ENCODE measurements at regions not wholly inside any gene's neighbourhood (a gene's known extent, or its start where the extent isn't known, plus 50 kb on each side); places are given as distances from the start of the nearest gene placed in this dataset.

DNA sequence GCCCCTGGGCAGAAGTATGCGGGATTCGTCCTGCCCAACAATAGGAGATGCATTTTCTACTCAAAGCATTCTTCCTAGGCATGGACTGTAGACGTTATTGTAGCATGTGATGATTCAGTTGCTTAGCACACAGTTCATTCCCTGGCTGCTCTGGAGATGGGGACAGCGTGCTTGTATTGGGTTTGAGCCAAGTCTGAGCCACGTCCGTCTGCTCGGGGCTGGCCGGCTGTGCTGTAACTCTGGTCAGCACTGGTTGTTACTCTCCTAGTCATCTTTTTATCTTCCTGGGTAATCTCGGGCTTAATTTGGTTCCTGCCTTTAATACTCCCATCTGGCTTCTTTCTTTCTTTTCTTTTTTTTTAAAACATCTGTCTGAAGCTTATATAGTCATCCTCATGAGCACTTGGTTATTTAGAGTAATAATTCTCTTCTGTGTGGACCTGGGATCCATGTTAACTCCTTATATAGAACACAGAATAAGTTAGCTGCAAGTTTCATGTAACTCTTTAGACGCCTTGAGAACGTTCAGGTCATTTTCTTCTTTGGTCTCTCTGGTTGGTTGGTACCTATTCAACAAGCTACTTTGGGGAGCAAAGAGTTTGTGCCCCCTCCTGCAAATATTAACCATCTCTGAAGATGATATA lies 118.8 kb upstream of the RPS23 start:
- TF ChIP-seq E2F8 (IDR thresholded peaks at IDR 0.05; ENCODE audit: low read depth, partially characterized antibody) (no peak), POLR2A (IDR thresholded peaks at IDR 0.05; ENCODE audit: low read depth, low read length) (no peak), ZBTB33 (IDR thresholded peaks at IDR 0.05) (no peak), GABPA (IDR thresholded peaks at IDR 0.05; ENCODE audit: low read depth) (no peak), JUND (IDR thresholded peaks at IDR 0.05; ENCODE audit: low read depth, low read length) (no peak), ZNF274 (IDR thresholded peaks at IDR 0.05; ENCODE audit: insufficient read depth, insufficient read length) (no peak), NFIC (IDR thresholded peaks at IDR 0.05; ENCODE audit: low read depth, low read length) (no peak), CEBPB (IDR thresholded peaks at IDR 0.05; ENCODE audit: borderline replicate concordance in 1 of 2, low read depth in 2 of 2, low read length in 2 of 2) (no peak), ZZZ3 (IDR thresholded peaks at IDR 0.05; ENCODE audit: control insufficient read depth, insufficient read length, low read depth) (no peak)
- TF ChIP-seq, protein P1, sequence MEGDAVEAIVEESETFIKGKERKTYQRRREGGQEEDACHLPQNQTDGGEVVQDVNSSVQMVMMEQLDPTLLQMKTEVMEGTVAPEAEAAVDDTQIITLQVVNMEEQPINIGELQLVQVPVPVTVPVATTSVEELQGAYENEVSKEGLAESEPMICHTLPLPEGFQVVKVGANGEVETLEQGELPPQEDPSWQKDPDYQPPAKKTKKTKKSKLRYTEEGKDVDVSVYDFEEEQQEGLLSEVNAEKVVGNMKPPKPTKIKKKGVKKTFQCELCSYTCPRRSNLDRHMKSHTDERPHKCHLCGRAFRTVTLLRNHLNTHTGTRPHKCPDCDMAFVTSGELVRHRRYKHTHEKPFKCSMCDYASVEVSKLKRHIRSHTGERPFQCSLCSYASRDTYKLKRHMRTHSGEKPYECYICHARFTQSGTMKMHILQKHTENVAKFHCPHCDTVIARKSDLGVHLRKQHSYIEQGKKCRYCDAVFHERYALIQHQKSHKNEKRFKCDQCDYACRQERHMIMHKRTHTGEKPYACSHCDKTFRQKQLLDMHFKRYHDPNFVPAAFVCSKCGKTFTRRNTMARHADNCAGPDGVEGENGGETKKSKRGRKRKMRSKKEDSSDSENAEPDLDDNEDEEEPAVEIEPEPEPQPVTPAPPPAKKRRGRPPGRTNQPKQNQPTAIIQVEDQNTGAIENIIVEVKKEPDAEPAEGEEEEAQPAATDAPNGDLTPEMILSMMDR (IDR thresholded peaks at IDR 0.05 in 2 of 3, conservative IDR thresholded peaks at IDR 0.05 in 1 of 3; ENCODE audit: control insufficient read depth in 2 of 3, extremely low read depth in 1 of 3, insufficient read depth in 1 of 3, low read depth in 3 of 3, low read length in 3 of 3): no peak
- TF ChIP-seq, protein P2, sequence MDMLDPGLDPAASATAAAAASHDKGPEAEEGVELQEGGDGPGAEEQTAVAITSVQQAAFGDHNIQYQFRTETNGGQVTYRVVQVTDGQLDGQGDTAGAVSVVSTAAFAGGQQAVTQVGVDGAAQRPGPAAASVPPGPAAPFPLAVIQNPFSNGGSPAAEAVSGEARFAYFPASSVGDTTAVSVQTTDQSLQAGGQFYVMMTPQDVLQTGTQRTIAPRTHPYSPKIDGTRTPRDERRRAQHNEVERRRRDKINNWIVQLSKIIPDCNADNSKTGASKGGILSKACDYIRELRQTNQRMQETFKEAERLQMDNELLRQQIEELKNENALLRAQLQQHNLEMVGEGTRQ (IDR thresholded peaks at IDR 0.05; ENCODE audit: borderline replicate concordance, low read depth, low read length): no peak

Data from GM12878 (cell line).